HEK293 (cell line): ENCODE measurements at regions not wholly inside any gene's neighbourhood (a gene's known extent, or its start where the extent isn't known, plus 50 kb on each side); places are given as distances from the start of the nearest gene placed in this dataset.

Experiments
- CTCF ChIA-PET: fragments of 350-600 bp; formaldehyde crosslinking; extraction: SDS; loops from one replicate; lab custom pipeline; 2021; ENCODE audit warnings: antibody characterized with exemption; lab: Yijun Ruan, JAX
- POLR2A ChIA-PET: fragments of 300-600 bp; formaldehyde crosslinking; extraction: SDS; loops from one replicate; lab custom pipeline; 2020; ENCODE audit warnings: antibody characterized with exemption, inconsistent platforms; lab: Yijun Ruan, JAX
- H3K27ac ChIP-seq: fragments of 200-500 bp; sonication (Bioruptor generic); 2 replicates; pipeline ENCODE4 v1.5.1; 2014; ENCODE audit warnings: low read depth, low read length, control low read depth, inconsistent platforms; ENCODE audit errors: extremely low read depth
- H3K36me3 ChIP-seq, 2 experiments: fragments of 200-500 bp in 1 of 2; sonication (Bioruptor generic) in 1 of 2; 1 replicate in 1 of 2; 2 replicates in 1 of 2; pipeline ENCODE4 v1.5.1; 2014 to 2017; ENCODE audit warnings: inconsistent platforms in 2 of 2, low read length in 2 of 2; ENCODE audit not compliant: control insufficient read depth in 2 of 2, insufficient read depth in 1 of 2
- H3K4me1 ChIP-seq: fragments of 200-500 bp; sonication (Bioruptor generic); 2 replicates; pipeline ENCODE4 v1.5.1; 2014; ENCODE audit warnings: mild to moderate bottlenecking, low read length, inconsistent platforms; ENCODE audit not compliant: control insufficient read depth, insufficient read depth
- H3K4me3 ChIP-seq: 2 replicates; pipeline ENCODE4 v1.5.1; 2011; ENCODE audit warnings: low read depth, mild to moderate bottlenecking, control low read depth, low read length, moderate library complexity
- H3K9me3 ChIP-seq: fragments of 200-500 bp; sonication (Bioruptor generic); 2 replicates; pipeline ENCODE4 v1.5.1; 2014; ENCODE audit warnings: low read depth, low read length, inconsistent platforms; ENCODE audit not compliant: control insufficient read depth, insufficient read depth
- GLIS2 ChIP-seq: fragments of 450-650 bp; formaldehyde crosslinking; IDR thresholded peaks from 2 replicates; pipeline ENCODE4 v1.5.1; 2016; ENCODE audit warnings: missing biosample characterization, missing genetic modification characterization
- HOXC10 ChIP-seq: sonication (generic); formaldehyde crosslinking; IDR thresholded peaks from 2 replicates; pipeline ENCODE4 v1.8.1; 2023; ENCODE audit warnings: mild to moderate bottlenecking, missing genetic modification reagents
- KLF1 ChIP-seq: fragments of 450-650 bp; formaldehyde crosslinking; IDR thresholded peaks from 2 replicates; pipeline ENCODE4 v1.5.1; 2016; ENCODE audit warnings: missing biosample characterization, missing genetic modification characterization
- KLF16 ChIP-seq: fragments of 450-650 bp; formaldehyde crosslinking; IDR thresholded peaks from 2 replicates; pipeline ENCODE4 v1.5.1; 2017; ENCODE audit warnings: missing biosample characterization, missing genetic modification characterization
- TCF7L2 ChIP-seq: IDR thresholded peaks from 2 replicates; pipeline ENCODE4 v1.6.1; 2011; ENCODE audit warnings: low read depth, mild to moderate bottlenecking, inconsistent platforms, low read length, moderate library complexity, borderline replicate concordance
- ZBTB17 ChIP-seq: fragments of 450-650 bp; formaldehyde crosslinking; IDR thresholded peaks from 2 replicates; pipeline ENCODE4 v1.5.1; 2016; ENCODE audit warnings: missing biosample characterization, missing genetic modification characterization
- ZNF140 ChIP-seq: fragments of 450-650 bp; formaldehyde crosslinking; IDR thresholded peaks from 2 replicates; pipeline ENCODE4 v1.5.1; 2016; ENCODE audit warnings: missing biosample characterization, missing genetic modification characterization
- ZNF175 ChIP-seq: fragments of 450-650 bp; formaldehyde crosslinking; IDR thresholded peaks from 2 replicates; pipeline ENCODE4 v1.5.1; 2016; ENCODE audit warnings: missing biosample characterization, missing genetic modification characterization
- ZNF202 ChIP-seq: fragments of 450-650 bp; formaldehyde crosslinking; IDR thresholded peaks from 2 replicates; pipeline ENCODE4 v1.5.1; 2016; ENCODE audit warnings: missing biosample characterization, missing genetic modification characterization, borderline replicate concordance
- ZNF221 ChIP-seq: fragments of 450-650 bp; formaldehyde crosslinking; IDR thresholded peaks from 2 replicates; pipeline ENCODE4 v1.5.1; 2017; ENCODE audit warnings: missing biosample characterization, missing genetic modification characterization, borderline replicate concordance
- ZNF248 ChIP-seq: fragments of 450-650 bp; formaldehyde crosslinking; IDR thresholded peaks from 2 replicates; pipeline ENCODE4 v1.5.1; 2017; ENCODE audit warnings: missing biosample characterization, missing genetic modification characterization
- ZNF391 ChIP-seq: fragments of 450-650 bp; formaldehyde crosslinking; IDR thresholded peaks from 2 replicates; pipeline ENCODE4 v1.5.1; 2016; ENCODE audit warnings: low read depth, missing biosample characterization, missing genetic modification characterization, borderline replicate concordance
- ZNF510 ChIP-seq: fragments of 450-650 bp; formaldehyde crosslinking; IDR thresholded peaks from 2 replicates; pipeline ENCODE4 v1.5.1; 2018; ENCODE audit warnings: mild to moderate bottlenecking, missing genetic modification characterization, missing biosample characterization; ENCODE audit not compliant: insufficient replicate concordance
- ZNF544 ChIP-seq: fragments of 450-650 bp; formaldehyde crosslinking; IDR thresholded peaks from 2 replicates; pipeline ENCODE4 v1.5.0; 2017; ENCODE audit warnings: missing biosample characterization, missing genetic modification characterization
- ZNF560 ChIP-seq: fragments of 450-650 bp; formaldehyde crosslinking; IDR thresholded peaks from 2 replicates; pipeline ENCODE4 v1.5.1; 2017; ENCODE audit warnings: missing biosample characterization, missing genetic modification characterization, borderline replicate concordance
- ZNF654 ChIP-seq: fragments of 450-650 bp; formaldehyde crosslinking; IDR thresholded peaks from 2 replicates; pipeline ENCODE4 v1.5.1; 2016; ENCODE audit warnings: low read depth, missing biosample characterization, missing genetic modification characterization
- ZNF747 ChIP-seq: fragments of 450-650 bp; formaldehyde crosslinking; IDR thresholded peaks from 2 replicates; pipeline ENCODE4 v1.5.1; 2016; ENCODE audit warnings: missing biosample characterization, missing genetic modification characterization
- ZNF792 ChIP-seq: fragments of 450-650 bp; formaldehyde crosslinking; IDR thresholded peaks from 2 replicates; pipeline ENCODE4 v1.5.1; 2016; ENCODE audit warnings: missing biosample characterization, missing genetic modification characterization
- ZSCAN16 ChIP-seq: fragments of 450-650 bp; formaldehyde crosslinking; IDR thresholded peaks from 2 replicates; pipeline ENCODE4 v1.5.1; 2016; ENCODE audit warnings: missing biosample characterization, missing genetic modification characterization
- TF ChIP-seq, protein P1 (sequence below): fragments of 450-650 bp; formaldehyde crosslinking; IDR thresholded peaks from 2 replicates; pipeline ENCODE4 v1.5.1; 2017; ENCODE audit warnings: missing biosample characterization, missing genetic modification characterization
- TF ChIP-seq, protein P2 (sequence below): fragments of 450-650 bp; formaldehyde crosslinking; IDR thresholded peaks from 2 replicates; pipeline ENCODE4 v1.5.1; 2017; ENCODE audit warnings: missing biosample characterization, missing genetic modification characterization
- TF ChIP-seq, protein P3 (sequence below): fragments of 450-650 bp; formaldehyde crosslinking; IDR thresholded peaks from 2 replicates; pipeline ENCODE4 v1.5.1; 2016; ENCODE audit warnings: missing biosample characterization, missing genetic modification characterization, borderline replicate concordance
- TF ChIP-seq, protein P4 (sequence below): fragments of 450-650 bp; formaldehyde crosslinking; IDR thresholded peaks from 2 replicates; pipeline ENCODE4 v1.5.1; 2016; ENCODE audit warnings: missing biosample characterization, missing genetic modification characterization

DNA sequence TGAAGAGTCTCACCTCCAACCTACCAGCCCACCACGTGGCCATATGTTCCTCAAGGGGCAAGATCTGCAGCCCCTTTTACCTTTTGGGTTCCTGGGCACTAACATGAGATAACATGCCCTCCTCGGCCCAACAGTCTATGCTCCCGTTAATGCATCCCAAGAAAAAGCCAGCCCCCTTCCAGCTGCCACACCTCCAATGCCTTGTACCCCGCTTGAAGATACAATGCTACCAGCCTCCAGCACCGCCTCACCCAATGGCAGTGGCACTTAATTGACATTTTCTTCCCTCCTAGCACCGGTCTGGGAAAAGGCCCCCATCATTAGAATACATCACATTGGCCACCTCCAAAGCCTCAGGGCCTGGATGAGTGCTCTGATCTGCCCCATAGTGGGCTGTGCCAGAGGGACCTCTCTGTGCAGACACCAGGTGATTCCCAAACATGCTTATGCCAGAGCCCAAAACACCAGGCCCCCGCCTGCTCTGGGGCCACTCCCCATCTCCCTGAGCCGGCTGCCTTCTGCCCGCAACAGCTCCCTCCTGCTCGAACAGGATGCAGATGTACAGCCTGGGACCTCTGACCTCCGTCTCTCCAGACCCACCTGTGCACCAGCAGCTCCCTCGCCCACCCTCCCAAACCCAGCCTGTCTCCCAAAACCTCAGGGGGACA lies 118.3 kb downstream of the NCOR2 start:
- CTCF ChIA-PET = no interaction called here

DNA sequence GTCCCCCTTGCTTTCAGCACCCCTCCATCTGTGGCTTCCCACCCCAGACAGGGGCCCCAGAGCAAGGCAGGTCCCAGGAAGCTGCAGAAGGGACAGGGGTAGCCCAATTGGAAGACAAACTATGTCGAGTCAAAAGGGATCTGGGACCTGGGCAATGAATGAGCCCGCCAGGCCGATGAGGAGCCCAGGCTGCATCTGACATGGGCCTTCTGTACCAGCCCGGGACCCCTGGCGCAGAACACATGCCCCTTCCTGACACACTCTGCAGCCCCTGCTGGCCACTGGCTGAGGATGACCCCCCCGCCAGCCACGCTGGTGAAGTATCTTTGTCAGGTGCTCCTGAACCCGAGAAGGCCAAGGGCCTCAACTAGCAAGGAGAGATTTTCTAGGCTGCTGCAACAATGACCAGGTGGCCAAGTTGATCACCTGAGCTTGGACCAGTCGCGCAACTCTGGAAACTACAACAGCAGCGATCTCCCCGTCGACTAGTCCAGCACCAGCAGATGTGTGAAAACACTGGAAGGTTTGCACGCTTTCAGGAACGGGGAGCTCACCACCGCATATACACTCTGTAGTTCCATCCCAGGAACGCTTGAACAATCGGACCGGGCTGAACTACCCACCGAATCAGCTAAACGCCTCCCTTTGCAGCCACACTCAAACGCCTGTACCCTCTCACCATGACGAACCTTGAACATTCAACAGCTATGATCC lies 119.0 kb downstream of the NCOR2 start:
- CTCF ChIA-PET = no interaction called here
- peaks cover 0 to 19% of the 10 kb centered on the region in 2 experiments; a peak in 2 of 3 replicates for H3K36me3 ChIP-seq
- TF ChIP-seq, protein P1, sequence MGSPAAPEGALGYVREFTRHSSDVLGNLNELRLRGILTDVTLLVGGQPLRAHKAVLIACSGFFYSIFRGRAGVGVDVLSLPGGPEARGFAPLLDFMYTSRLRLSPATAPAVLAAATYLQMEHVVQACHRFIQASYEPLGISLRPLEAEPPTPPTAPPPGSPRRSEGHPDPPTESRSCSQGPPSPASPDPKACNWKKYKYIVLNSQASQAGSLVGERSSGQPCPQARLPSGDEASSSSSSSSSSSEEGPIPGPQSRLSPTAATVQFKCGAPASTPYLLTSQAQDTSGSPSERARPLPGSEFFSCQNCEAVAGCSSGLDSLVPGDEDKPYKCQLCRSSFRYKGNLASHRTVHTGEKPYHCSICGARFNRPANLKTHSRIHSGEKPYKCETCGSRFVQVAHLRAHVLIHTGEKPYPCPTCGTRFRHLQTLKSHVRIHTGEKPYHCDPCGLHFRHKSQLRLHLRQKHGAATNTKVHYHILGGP (tag by site-specific recombination) = no peak
- TF ChIP-seq ZNF747 (tag by site-specific recombination) (no peak), ZNF544 (tag by site-specific recombination) (no peak)
- TF ChIP-seq, all 188 proteins: peak for 0
- POLR2A ChIA-PET = no interaction called here
- no peak overlapping the region for H3K4me3 ChIP-seq
- no peaks in the 10 kb centered on the region for H3K4me1 ChIP-seq
- no peak overlapping the region for H3K27ac ChIP-seq
- H3K9me3 ChIP-seq = no peaks in the 10 kb centered on the region

More for the DNA sequence above, 118.3 kb downstream of the NCOR2 start:
- no peaks in the 10 kb centered on the region for H3K9me3 ChIP-seq
- H3K4me1 ChIP-seq = no peaks in the 10 kb centered on the region
- H3K4me3 ChIP-seq = no peak overlapping the region
- TF ChIP-seq KLF1 (tag by site-specific recombination) (no peak), ZNF175 (tag by site-specific recombination) (no peak), ZNF221 (tag by site-specific recombination) (no peak)
- TF ChIP-seq, protein P2, sequence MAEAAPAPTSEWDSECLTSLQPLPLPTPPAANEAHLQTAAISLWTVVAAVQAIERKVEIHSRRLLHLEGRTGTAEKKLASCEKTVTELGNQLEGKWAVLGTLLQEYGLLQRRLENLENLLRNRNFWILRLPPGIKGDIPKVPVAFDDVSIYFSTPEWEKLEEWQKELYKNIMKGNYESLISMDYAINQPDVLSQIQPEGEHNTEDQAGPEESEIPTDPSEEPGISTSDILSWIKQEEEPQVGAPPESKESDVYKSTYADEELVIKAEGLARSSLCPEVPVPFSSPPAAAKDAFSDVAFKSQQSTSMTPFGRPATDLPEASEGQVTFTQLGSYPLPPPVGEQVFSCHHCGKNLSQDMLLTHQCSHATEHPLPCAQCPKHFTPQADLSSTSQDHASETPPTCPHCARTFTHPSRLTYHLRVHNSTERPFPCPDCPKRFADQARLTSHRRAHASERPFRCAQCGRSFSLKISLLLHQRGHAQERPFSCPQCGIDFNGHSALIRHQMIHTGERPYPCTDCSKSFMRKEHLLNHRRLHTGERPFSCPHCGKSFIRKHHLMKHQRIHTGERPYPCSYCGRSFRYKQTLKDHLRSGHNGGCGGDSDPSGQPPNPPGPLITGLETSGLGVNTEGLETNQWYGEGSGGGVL (tag by site-specific recombination) = no peak
- POLR2A ChIA-PET = no interaction called here
- H3K36me3 ChIP-seq = peaks cover 0 to 15% of the 10 kb centered on the region in 2 experiments; a peak in 2 of 3 replicates
- H3K27ac ChIP-seq = no peak overlapping the region

DNA sequence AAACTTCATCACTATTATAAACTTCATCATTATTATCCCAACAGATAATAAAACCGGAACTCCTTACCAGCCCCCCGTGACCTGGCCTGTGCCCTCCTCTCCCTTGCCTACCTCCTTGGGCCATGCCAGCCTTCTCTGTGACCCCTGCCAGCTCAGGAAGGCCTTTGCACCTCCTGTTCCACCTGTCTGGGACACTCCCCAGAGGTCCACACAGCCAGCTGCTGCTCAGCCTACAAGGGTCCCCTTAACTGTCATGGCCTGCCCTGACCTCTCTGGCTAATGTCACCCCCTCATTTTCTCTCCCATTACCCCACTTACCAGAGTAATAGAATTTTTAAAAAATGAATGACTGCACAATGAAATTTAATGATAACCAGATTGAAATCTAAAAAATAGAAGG lies 121.0 kb downstream of the NCOR2 start:
- H3K27ac ChIP-seq = no peak overlapping the region
- CTCF ChIA-PET = no interaction called here
- TF ChIP-seq ZNF248 (tag by site-specific recombination) (no peak), TCF7L2 (no peak), ZNF560 (tag by site-specific recombination) (no peak), GLIS2 (tag by site-specific recombination) (no peak), KLF16 (tag by site-specific recombination) (no peak), HOXC10 (CRISPR knock-in tag) (no peak), ZSCAN16 (tag by site-specific recombination) (no peak), ZBTB17 (tag by site-specific recombination) (no peak), ZNF391 (no peak), ZNF792 (tag by site-specific recombination) (no peak), ZNF654 (tag by site-specific recombination) (no peak), ZNF140 (tag by site-specific recombination) (no peak), ZNF510 (tag by site-specific recombination) (no peak), ZNF202 (tag by site-specific recombination) (no peak)
- TF ChIP-seq, protein P3, sequence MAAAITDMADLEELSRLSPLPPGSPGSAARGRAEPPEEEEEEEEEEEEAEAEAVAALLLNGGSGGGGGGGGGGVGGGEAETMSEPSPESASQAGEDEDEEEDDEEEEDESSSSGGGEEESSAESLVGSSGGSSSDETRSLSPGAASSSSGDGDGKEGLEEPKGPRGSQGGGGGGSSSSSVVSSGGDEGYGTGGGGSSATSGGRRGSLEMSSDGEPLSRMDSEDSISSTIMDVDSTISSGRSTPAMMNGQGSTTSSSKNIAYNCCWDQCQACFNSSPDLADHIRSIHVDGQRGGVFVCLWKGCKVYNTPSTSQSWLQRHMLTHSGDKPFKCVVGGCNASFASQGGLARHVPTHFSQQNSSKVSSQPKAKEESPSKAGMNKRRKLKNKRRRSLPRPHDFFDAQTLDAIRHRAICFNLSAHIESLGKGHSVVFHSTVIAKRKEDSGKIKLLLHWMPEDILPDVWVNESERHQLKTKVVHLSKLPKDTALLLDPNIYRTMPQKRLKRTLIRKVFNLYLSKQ (tag by site-specific recombination) = no peak
- TF ChIP-seq, protein P4, sequence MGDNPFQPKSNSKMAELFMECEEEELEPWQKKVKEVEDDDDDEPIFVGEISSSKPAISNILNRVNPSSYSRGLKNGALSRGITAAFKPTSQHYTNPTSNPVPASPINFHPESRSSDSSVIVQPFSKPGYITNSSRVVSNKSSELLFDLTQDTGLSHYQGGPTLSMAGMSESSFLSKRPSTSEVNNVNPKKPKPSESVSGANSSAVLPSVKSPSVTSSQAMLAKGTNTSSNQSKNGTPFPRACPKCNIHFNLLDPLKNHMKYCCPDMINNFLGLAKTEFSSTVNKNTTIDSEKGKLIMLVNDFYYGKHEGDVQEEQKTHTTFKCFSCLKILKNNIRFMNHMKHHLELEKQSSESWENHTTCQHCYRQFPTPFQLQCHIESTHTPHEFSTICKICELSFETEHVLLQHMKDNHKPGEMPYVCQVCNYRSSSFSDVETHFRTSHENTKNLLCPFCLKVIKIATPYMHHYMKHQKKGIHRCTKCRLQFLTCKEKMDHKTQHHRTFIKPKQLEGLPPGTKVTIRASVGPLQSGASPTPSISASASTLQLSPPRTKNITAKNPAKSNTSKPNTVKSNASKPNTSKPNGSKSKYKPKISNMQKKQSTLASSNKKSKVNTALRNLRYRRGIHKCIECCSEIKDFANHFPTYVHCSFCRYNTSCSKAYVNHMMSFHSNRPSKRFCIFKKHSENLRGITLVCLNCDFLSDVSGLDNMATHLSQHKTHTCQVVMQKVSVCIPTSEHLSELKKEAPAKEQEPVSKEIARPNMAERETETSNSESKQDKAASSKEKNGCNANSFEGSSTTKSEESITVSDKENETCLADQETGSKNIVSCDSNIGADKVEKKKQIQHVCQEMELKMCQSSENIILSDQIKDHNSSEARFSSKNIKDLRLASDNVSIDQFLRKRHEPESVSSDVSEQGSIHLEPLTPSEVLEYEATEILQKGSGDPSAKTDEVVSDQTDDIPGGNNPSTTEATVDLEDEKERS (tag by site-specific recombination) = no peak

More for the DNA sequence above, 121.0 kb downstream of the NCOR2 start:
- Histone ChIP-seq H3K9me3 (no peaks in the 10 kb centered on the region), H3K4me1 (no peaks in the 10 kb centered on the region), H3K4me3 (no peak overlapping the region), H3K36me3 (peaks cover 3 to 37% of the 10 kb centered on the region in 2 experiments; a peak in 2 of 3 replicates)
- POLR2A ChIA-PET = no interaction called here
